ENCODE measurements at regions not wholly inside any gene's neighbourhood (a gene's known extent, or its start where the extent isn't known, plus 50 kb on each side); places are given as distances from the start of the nearest gene placed in this dataset.
A peak's percentile ranks its signal among the peaks of the same experiment; 100 is the strongest.

DNA sequence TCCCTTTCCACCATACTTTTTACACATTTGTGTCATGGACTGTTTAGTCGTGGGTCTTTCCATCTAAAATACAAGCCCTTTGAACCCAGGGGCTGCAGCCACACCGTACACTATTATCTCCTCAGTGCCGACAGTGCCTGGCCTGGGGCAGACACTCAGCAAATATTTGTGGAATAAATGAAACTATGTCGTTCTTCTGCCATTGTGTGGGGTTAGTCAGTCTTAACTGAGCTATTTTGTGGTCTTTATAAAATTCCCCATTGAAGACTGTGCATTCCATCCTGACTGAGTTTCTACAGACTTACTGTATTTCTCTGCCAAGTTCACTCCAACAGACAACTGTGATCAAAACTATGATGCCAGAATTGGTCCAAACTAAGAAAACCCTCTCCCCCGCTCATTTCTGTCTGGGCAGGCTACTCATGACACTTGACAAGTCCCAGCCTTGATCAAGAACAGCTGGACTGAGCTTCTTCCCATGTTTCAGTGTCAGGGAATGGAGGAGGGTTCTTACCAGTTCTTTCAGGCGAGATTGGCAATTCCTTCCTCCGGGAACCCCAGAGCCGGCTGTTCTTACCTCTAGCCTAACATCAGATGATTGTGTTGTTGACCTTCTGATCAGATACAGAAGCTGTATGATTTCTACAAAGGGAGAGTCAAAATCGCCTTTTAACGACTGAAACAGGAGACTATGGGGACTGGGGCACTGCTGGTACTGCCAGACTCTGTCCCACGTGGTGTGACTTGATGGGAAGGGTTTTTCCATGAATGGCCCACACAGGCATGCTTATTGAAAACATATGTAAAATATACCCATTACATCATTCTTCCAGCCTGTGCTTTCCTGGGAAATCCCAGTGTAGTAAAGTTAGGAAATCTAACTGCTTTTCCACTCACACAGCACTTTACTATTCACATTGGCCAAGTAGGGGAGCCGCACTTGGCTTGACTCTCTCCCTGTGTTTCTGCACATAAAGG lies 77.4 kb upstream of the NPAS2 start:
- peak; percentile 72 to 93 for DNase-seq

DNA sequence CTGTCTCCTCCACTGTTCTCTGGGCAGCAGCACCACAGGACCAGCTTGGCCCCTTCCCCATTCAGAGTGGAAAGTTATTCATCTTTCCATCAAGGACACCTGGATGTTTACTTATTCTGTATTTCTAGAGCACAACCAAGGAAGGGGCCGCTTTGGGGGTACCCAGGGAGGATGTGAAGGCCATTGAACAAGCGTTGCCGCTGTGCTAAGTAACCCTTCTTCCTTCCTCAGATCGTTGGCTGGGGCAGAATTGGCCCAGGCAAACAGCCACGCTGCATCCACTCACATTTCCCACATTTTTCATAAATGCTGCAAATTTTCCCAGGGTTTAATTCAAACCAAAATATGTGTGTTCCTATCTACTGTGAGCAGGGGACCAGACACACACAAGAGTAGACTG lies 76.2 kb upstream of the NPAS2 start:
- no peak for DNase-seq

DNA sequence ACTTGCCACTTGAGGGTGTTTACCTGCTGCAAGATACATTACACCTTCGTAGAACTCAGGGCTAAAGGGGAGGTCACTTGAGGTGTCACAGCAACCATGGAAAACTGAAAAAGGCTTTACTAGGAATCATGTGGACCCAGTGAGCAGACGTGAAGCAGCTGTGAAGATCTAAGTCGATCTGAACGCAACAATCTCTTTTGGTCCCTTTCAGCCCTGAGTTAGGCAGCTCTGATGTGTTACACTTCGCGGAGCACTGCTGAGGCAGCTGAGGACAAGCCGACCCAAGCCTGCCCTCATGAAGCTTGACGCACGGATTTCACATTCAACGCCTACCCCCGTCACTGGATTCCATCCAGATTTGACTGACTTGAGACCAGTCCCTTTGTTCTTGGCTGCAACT lies 75.8 kb upstream of the NPAS2 start:
- no peak for DNase-seq

DNA sequence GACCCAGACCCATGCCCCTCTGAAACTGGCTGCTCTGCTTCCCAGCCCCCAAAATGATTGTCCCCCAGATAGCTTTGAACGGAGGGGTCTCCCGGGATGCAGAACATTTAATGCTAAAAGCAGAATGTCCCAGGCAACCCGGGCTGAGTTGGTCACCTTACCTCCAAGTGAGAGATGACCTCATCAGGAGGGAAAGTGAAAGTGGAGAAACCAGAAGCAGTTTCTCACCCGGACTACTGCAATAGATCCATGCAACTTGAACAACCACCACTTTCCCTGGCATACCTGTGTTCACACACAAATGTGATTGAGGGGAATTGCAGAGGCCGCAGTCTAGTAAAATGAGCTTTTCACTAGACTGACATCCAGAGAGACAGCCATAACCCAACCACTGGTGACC lies 75.3 kb upstream of the NPAS2 start:
- peak; percentile 52 to 58 for DNase-seq

DNA sequence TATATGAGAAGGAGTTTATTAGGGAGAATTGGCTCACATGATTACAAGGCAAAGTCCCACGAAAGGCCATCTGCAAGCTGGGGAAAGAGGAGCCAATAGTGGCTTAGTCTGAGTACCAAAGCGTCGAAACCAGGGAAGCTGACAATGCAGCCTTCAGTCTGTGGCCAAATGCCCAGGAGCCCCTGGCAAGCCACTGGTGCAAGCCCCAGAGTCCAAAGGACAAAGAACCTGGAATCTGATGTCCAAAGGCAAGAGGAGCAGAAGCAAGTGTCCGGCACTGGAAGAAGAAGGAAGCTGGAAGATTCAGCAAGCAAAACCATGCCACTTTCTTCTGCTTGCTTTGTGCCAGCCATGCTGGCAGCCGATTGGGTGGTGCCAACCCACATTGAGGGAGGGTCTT lies 74.3 kb upstream of the NPAS2 start:
- DNase-seq, result no peak

DNA sequence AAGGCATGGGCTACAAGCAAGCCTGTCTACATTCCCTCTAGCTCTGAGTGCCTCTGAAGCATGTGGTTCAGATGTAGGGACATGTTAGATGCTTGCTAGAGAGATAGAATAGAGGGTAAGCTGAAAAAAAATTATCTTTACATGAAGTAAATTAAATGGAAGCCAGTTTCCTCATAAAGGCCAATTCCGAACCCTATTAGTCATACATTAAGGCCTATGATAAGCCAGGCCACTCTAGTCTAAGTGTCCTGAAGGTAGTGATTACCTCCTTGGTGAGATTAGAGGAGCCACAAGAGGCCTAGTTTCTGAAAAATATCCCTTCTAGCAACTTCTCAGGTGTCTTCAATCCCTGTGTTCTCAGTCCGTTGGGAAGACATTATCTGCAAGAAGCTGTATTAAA lies 72.4 kb upstream of the NPAS2 start:
- DNase-seq, result no peak

DNA sequence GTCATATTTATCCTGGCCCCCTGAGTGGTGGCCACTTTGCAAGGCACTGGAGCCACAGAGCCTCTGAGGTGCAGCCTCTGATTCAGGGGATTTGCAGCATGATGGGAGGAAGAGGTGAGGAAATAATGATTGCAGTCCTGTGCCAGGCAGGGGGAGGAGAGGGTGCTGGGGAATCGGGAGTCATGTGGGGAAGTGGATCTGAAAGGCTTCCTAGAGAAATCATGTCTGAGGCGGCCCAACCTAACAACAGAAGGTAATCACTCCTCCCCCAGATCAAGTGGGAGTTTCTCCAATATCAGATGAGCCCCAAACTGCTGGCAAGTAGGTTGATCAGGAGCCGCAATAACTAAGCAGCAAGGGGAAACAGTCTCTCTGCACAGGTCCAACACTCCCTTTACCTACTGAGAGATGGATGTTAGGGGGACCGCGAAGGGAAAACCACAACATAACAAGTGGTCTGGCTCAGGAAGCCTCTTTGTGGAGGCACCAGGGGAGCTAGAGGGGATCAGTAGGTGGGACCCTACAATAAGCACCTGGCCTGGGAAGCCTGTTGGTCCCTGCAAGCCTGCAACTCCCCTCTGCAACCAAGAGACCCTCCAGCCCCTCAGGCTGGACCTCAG lies 71.8 kb upstream of the NPAS2 start:
- peak in 1 of 2 donors; percentile 47 for DNase-seq

DNA sequence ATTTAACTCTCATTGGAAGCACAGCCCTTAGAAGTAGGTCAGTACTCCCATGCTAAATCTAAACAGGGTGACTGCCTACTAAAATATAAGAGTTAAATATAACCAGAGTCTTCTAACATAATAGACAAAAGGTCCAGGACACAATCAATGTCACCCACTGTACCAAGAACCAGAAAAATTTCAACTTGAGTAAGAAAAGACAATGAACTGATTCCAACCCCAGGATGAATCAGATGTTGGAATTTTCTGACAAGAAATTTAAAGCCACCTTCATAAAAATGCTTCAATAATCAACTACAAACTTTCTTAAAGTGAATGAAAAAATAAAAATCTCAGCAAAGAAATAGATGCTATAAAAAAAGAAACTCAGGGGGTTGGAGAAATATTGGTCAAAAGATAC lies 71.3 kb upstream of the NPAS2 start:
- no peak for DNase-seq

DNA sequence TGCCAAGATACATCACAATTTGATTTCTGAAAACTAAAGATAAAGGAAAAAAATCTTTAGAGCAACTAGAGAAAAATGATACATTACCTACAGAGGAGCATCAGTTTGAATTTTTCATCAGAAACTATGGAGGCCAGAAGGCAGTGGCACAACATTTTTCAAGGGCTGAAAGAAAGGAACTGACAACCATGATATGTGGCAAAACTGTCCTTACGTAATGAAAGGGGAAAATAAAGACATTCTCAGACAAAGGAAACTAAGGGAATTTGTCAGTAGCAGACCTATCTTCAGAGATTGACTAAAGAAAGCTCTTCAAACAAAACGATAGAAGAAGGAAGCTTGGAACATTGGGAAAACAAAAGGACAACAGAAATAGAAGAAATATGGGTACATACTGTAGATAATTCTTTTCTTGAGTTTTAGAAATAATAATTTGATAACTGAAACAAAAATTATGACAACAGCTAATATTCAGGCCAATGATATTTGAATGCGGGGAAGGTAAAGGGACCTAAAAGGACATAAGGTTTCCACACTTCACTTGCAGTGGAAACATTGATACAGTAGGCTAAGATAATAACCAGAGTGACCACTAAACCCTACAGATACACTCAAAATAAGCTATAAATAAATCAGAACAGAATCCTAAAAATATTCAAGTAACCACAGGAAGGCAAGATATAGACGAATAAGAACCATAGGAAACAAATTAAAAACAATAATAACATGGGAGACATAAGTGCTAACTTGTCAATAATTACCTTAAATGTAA lies 70.0 kb upstream of the NPAS2 start:
- DNase-seq, result peak; percentile 72 to 79

DNA sequence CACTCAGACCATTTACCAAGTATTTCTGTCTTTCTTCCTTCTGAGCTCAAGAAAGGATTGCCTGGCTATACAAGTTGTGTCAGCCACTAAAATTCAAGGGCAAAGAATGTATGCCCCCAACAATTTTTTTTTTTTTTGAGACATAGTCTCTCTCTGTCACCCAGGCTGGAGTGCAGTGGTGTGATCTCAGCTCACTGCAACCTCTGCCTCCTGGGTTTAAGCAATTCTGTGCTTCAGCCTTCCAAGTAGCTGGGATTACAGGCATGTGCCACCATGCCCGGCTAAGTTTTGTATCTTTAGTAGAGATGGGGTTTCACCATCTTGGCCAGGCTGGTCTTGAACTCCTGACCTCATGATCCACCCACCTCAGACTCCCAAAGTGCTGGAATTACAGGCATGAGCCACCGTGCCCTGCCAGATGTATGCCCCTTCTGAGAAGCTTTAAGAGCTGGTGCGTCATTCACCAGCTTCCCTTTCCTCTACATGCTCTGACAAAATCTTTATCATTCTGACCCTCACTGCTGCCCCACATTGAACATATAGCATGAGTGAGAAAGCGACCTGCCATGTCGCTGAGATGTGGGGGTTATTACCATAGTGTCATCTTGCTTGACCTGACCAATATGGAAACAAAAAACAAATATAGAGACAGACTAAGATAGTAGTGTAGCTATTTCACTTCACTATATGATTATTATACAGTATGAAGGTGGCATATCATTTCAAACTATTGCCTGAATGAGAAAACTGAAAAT lies 67.9 kb upstream of the NPAS2 start:
- DNase-seq, result peak; percentile 44 to 65

DNA sequence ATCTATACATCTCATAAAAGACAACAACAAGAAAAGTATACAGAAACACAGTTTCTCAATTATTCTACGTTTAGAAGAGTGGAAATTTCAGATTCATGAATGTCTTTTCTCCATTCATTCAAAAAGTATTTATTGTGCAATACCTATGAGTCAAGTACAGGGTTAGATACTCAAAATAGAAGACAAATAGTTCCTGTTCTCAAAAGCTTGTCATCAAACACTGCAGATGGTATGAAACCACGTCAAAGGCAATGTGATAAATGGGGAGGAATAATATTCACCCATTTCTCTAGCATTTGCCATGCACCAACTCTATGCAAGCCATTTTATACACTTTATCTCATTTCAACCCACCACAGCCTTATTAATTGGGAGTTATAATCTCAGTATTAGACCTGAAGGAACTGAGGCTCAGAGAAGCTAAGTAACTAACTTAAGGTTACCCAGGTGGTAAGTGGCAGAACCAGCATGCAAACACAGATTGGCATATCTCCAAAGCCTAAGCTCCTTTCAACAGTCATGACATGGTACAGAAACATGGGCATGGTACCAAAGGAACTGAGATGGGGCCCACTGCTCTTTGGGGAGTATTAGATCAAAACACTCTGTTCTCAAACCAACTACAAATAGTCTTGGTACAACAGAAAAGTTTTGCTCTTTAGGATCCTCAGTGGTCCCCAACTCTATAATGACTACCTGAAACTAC lies 67.2 kb upstream of the NPAS2 start:
- peak; percentile 79 to 84 for DNase-seq

DNA sequence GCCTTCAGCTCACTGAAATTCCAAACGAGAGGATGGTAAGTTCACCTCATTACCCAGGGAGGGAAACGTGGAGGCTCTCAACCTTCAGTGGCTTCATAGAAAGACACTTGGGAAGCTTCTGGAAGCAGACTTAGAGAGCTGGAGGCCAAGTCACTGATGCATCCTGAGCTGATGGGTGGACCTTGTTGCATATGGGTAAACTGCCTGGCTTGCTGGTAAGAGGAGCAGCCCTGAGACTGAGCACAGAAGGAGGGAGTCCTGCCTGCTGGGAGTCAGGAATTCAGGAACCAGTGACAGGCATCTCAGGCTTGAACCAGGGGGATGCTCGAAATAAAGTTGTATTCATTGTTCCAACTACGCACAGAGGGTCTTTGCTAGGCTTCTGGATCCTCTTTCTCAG lies 66.5 kb upstream of the NPAS2 start:
- DNase-seq, result no peak

DNA sequence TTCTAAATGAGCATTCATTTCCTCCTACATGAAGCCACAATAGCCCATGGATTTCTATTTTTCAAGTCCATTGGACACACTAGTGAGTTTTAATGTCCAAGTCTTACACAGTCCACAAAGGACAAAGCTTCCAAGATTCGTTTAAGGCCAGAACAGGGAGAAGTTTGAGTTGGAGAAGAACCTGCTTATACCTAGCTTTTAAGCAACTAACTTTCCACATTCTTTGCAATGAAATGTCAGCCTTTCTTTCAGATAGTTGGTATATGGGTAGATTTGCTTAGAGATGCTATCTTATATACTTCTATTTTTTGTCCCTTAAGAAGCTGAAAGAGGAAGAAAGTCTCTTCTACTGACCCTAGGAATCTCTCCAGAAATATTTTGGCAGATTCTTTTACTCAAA lies 66.1 kb upstream of the NPAS2 start:
- DNase-seq, result no peak

DNA sequence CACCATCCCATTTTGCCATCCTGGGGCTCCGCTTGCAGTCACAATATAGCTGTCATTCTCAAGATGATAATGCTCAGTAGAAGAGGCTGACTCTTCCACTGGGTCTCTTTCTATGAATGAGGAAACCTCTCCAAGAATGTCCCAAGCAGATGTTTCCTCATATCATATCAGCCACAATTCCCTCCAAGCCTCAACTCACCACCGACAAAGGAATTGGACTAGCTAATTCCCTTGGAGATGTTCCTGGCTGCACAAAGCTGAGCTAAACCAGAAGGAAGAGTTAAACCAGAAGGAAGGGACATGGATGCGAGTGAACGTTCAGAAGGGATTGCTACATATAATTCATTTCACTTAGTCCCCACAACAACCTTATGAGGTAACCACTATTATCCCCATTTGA lies 65.0 kb upstream of the NPAS2 start:
- no peak for DNase-seq

DNA sequence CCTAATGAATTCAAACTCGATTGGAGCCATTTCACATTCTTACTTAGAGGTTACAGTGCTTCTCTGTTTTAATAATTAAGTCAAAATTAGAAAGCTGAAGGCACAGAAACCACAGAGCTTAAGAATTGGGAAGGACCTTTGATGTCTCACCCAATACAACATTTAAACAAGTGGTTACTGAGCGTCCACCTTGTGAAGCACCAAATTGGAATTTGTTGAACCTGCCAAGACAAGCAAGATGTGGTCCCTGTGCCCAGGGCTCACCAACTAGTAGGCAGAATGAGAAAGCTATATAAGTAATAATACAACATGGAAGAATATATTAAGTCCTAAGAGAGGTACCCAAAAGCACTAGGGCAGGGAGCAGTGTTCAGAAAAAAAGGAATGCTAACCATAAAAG lies 64.5 kb upstream of the NPAS2 start:
- no peak for DNase-seq

DNA sequence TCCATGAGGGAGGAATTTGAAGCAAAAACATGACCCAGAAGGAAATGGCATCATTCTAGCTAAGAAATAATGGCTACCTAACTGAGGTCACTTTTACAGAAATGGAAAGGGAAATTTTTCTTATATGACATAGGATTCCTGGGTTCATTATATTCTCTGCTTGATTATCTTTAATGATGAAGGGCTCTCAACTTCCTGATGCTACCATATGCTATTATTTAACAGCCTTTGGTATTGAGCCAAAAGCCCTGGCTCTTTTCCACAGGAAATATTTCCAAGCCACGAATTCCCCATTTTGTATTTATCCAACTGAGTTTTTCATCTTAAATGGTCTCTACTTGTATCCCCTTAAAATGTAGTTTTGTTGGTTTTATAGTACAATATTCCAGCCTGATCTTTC lies 63.2 kb upstream of the NPAS2 start:
- DNase-seq, result no peak

DNA sequence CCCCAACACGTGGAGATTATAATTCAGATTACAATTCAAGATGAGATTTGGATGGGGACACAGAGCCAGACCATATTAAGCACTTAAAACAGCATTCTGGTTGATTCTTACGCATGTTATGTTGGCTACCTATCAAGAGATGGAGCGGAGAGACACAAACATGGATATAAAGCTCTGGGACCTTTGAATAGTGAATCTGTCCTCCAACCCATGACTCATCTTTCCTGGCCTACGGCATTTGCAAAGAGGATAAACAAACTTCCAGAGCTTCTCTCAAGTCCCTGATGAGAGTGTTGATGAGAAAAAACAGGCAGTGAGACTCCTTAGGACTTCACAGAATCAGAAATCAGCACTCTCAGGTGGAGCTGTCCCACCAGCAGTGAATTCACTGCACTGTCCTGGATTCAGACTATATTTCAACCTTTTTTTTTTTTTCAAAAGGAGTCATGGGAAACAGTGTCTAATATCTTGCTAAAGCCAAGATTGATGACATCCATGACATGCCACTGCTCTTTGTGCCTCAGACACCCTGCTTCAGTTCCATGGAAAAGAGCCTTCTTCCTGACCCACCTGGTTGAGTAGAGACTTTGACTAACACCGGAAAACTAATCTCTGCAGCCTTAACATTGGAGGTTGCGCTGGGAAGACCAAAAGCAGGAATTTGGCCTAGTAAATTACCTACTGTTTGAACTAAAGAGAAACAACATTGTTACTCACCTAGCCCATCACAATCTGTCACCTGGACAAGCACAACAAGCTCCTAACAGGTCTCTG lies 62.1 kb upstream of the NPAS2 start:
- no peak for DNase-seq

DNA sequence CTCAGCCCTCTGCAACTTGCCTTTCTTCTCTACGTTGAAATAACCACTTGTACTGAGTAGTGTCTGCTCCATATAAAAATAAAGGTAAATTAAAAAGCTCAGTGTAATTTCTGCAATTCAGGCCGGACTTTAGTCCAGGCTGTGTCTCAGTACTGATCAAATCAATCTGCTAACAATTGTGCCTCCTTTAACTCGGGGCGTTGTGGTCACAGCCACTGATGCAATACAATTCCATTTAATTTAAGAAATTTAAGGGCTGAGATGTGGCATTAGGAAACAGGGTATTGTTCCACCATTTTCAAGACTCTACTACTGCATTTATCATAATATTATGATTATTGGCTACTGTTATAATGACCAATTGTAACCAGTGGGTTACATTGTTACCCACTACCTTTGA lies 60.0 kb upstream of the NPAS2 start:
- DNase-seq, result no peak

DNA sequence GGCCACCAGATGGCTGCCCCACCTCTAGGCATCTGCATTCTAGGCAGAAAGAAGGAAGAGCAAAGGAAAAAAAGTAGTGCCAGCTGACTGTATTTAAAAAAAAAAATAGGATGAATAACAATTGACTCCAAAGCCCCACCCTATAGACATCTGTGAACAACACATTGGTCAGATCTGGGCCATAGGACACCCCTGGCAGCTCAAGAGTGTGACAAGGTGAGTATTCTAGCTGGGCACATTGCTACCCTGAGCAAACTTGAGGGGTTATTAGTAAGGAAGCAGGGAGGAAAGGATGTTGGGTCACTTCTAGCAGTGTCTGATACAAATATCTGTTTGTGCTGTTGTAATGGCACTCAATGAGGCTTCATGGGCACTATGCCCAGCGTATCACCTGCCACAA lies 58.6 kb upstream of the NPAS2 start:
- no peak for DNase-seq

DNA sequence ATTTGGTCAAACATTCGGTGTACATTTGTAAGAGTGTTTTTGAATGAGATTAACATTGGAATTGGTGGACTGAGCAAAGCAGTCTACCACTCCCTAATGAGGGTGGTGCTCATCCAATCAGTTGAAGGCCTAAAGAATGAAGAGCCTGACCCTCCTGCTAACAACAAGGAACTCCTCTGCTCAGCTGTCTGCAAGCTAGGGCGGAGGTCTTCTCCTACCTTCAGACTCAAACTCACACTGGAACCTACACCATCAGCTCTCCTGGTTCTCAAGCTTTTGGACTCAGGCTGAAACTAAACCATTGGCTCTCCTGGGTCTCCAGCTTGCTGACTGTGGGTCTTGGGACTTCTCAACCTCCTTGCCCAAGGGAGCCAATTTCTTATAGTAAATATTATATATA lies 55.5 kb upstream of the NPAS2 start:
- no peak for DNase-seq

DNA sequence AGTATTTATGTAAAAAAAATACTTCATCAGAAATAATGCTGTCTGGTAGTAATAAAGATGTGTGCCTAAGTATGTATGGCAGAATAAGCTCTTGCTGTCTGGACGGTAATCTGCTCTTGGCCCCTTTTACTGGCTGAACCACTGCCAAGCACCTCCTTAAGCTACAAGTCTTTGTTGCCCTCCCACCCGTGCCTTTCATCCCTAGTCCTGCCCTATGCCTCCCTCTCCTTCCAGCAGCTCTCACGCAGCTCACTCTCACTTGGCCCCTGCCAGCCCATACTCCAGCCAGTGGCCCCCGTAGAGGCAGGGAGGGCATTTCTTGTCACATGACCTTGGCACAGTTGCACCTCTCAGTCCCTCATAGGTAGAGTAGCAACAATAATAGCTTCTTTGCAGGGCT lies 54.5 kb upstream of the NPAS2 start:
- DNase-seq, result no peak

DNA sequence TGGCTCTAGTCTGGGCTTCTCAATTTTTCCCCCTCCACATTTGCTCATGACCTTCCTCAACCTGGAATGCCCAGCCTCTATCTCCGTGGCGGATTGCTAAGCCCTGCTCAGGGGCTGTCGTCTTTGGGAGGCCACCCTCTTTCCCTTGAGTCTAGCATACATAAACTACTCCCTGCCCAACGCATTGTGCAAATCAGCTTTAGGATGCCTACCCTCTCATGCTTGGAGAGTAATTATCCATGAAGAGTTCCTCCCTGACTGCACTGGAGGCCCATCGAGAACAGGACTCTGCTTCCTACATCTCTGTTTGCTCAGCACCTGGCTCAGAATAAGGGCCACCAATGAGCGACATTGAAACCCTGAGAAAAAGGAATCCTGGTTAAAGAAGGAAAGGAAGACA lies 53.7 kb upstream of the NPAS2 start:
- DNase-seq, result no peak
